MM.1S (cell line): ENCODE measurements at regions not wholly inside any gene's neighbourhood (a gene's known extent, or its start where the extent isn't known, plus 50 kb on each side); places are given as distances from the start of the nearest gene placed in this dataset.

Source experiments
- EZH2 ChIP-seq: fragments of 300-600 bp; sonication (generic); optimal IDR thresholded peaks from 2 replicates; pipeline ENCODE3; 2017; ENCODE audit warnings: low read depth, mild to moderate bottlenecking, antibody characterized with exemption, low read length, mixed read lengths
- TF ChIP-seq, protein P1 (sequence below): fragments of 300-600 bp; sonication (generic); IDR thresholded peaks from 2 replicates; pipeline ENCODE4 v1.5.1; 2016; ENCODE audit warnings: antibody characterized with exemption, low read length, mixed read lengths

DNA sequence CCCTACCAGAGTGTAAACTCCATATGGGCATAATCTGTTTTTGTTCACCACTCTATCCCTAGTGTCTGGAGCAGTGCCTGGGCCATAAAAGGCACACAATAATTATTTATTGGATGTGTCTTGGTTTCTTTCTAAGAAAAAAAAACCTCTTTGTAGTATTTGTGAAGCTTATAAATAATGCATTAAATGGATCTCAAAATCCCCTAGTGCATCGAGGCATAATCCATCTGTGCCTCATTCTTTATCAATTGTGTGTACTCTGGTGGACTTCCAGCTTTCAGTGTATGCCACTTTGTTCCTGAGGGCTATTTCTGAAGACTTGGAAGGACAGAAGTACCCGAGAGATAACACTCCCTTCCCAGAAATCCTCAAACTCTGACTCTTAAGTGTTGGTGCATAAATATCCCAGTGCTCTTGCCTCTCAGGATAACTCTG, 255.0 kb upstream of the PHYHIPL start:
- TF ChIP-seq, protein P1, sequence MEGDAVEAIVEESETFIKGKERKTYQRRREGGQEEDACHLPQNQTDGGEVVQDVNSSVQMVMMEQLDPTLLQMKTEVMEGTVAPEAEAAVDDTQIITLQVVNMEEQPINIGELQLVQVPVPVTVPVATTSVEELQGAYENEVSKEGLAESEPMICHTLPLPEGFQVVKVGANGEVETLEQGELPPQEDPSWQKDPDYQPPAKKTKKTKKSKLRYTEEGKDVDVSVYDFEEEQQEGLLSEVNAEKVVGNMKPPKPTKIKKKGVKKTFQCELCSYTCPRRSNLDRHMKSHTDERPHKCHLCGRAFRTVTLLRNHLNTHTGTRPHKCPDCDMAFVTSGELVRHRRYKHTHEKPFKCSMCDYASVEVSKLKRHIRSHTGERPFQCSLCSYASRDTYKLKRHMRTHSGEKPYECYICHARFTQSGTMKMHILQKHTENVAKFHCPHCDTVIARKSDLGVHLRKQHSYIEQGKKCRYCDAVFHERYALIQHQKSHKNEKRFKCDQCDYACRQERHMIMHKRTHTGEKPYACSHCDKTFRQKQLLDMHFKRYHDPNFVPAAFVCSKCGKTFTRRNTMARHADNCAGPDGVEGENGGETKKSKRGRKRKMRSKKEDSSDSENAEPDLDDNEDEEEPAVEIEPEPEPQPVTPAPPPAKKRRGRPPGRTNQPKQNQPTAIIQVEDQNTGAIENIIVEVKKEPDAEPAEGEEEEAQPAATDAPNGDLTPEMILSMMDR: no peak
- no peak for TF ChIP-seq EZH2
